Esophagus muscularis mucosa (tissue), 4 donors: ENCODE measurements at regions not wholly inside any gene's neighbourhood (a gene's known extent, or its start where the extent isn't known, plus 50 kb on each side); places are given as distances from the start of the nearest gene placed in this dataset.

Experiments
- DNase-seq: peaks from one replicate; pipeline ENCODE4 v3.0.0-alpha.2; 2017; ENCODE audit errors: extremely low spot score
- H3K27ac ChIP-seq, 4 donors: fragments of 200-600 bp; sonication (generic); replicated peaks in 1 of 4; 1 replicate in 3 of 4; 2 replicates in 1 of 4; pipeline ENCODE4 v1.5.1; 2016 to 2019; ENCODE audit warnings: mild to moderate bottlenecking in 1 of 4
- H3K27me3 ChIP-seq, 4 donors: fragments of 200-600 bp; sonication (generic); one replicate each; pipeline versions ENCODE4 v1.5.1 to v1.6.0; 2016 to 2019
- H3K36me3 ChIP-seq, 4 donors: fragments of 200-600 bp; sonication (generic); one replicate each; pipeline ENCODE4 v1.5.1; 2016 to 2019
- H3K4me1 ChIP-seq, 4 donors: fragments of 200-600 bp; sonication (generic); one replicate each; pipeline ENCODE4 v1.5.1; 2016 to 2019
- H3K4me3 ChIP-seq, 4 donors: fragments of 200-600 bp; sonication (generic); 1 replicate in 2 of 4; 2 replicates in 2 of 4; pipeline ENCODE4 v1.5.1; 2016 to 2019; ENCODE audit warnings: mild to moderate bottlenecking in 4 of 4, moderate library complexity in 1 of 4
- H3K9me3 ChIP-seq, 4 donors: fragments of 200-600 bp; sonication (generic); 1 replicate in 3 of 4; 2 replicates in 1 of 4; pipeline ENCODE4 v1.5.1; 2016 to 2019
- EP300 ChIP-seq: sonication (generic); formaldehyde crosslinking; IDR thresholded peaks from one replicate; pipeline ENCODE4 v1.6.1; 2017; ENCODE audit warnings: antibody characterized with exemption
- POLR2A ChIP-seq: fragments of 450-650 bp; IDR thresholded peaks from one replicate; pipeline ENCODE4 v1.6.1; 2017; ENCODE audit warnings: antibody characterized with exemption, moderate library complexity, mild to moderate bottlenecking, low read depth
- POLR2AphosphoS5 ChIP-seq, 2 donors: sonication (generic); formaldehyde crosslinking; IDR thresholded peaks; one replicate each; pipeline ENCODE4 v1.6.1; 2017; ENCODE audit warnings: antibody characterized with exemption in 2 of 2
- WGBS: methylation state at CpG from one replicate; pipeline ENCODE4 v1.1.5; 2018; 5-methylcytosine and 5-hydroxymethylcytosine counted together
- intact Hi-C: fragments of 100-400 bp; cut with DNase I; formaldehyde crosslinking; loops from one replicate; pipeline ENCODE4 v1.15.1; 2023
- TF ChIP-seq, protein P1 (sequence below), 3 experiments: fragments of 200-600 bp in 2 of 3; fragments of 450-650 bp in 1 of 3; sonication (generic) in 2 of 3; IDR thresholded peaks; one replicate each; pipeline ENCODE4 v1.5.1; 2017 to 2019; ENCODE audit warnings: antibody characterized with exemption in 3 of 3, mild to moderate bottlenecking in 2 of 3, moderate library complexity in 1 of 3

DNA sequence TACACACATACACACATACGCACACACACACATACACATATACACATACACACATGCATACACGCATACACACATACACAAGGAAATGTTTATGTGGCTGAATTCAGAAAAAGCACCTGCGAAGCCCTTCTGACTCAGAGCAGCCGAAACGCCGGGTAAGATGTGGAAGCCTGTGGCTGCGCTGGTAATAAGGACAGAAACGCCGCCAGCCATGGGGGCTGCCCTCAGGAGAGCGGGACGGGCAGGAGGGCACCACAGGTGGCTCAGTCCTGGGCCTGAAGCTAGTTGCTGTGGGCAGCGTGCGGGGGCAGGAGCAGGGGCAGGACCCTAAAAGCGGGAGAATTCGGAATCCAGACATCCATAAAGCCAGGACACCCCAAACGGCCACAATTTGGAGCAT lies 378.3 kb downstream of the BRD1 start:
- 55% methylated on average over 16 of the region's 16 CpGs for WGBS
- TF ChIP-seq POLR2A, result no peak
- no peak for TF ChIP-seq EP300
- TF ChIP-seq, protein P1, sequence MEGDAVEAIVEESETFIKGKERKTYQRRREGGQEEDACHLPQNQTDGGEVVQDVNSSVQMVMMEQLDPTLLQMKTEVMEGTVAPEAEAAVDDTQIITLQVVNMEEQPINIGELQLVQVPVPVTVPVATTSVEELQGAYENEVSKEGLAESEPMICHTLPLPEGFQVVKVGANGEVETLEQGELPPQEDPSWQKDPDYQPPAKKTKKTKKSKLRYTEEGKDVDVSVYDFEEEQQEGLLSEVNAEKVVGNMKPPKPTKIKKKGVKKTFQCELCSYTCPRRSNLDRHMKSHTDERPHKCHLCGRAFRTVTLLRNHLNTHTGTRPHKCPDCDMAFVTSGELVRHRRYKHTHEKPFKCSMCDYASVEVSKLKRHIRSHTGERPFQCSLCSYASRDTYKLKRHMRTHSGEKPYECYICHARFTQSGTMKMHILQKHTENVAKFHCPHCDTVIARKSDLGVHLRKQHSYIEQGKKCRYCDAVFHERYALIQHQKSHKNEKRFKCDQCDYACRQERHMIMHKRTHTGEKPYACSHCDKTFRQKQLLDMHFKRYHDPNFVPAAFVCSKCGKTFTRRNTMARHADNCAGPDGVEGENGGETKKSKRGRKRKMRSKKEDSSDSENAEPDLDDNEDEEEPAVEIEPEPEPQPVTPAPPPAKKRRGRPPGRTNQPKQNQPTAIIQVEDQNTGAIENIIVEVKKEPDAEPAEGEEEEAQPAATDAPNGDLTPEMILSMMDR (IDR thresholded peaks at IDR 0.05), result no peak
- TF ChIP-seq POLR2AphosphoS5 (IDR thresholded peaks at IDR 0.05), result no peak
- Histone ChIP-seq H3K4me3 (no peak overlapping the region), H3K27me3 (peaks cover 0 to 87% (median 4%) of the 10 kb centered on the region in 4 donors), H3K36me3 (no peaks in the 10 kb centered on the region), H3K9me3 (no peaks in the 10 kb centered on the region), H3K27ac (no peak overlapping the region), H3K4me1 (no peaks in the 10 kb centered on the region)
- intact Hi-C loops, result no loop called here
- no peak for DNase-seq

DNA sequence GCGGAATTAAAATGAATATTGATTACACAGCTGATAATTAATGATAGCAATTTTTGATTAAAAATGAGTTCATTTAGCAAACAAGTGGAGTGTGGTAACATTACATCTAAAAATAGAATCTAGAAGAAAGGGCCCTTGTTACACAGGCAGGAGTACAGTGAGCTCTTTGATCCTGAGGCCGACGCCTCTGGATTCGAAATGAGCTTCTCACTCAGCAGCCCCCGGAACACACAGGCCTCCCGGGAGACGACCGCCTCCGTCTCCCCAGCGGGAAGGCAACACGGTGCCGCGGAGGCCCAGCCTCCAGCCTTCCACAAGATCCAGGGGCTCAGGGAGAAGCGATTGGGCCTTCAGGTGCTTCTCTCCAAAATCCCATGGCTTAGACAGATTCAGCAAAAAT lies 379.1 kb downstream of the BRD1 start:
- peaks cover 0 to 83% (median 4%) of the 10 kb centered on the region in 4 donors for H3K27me3 ChIP-seq
- intact Hi-C loops, result no loop called here
- DNase-seq, result no peak

DNA sequence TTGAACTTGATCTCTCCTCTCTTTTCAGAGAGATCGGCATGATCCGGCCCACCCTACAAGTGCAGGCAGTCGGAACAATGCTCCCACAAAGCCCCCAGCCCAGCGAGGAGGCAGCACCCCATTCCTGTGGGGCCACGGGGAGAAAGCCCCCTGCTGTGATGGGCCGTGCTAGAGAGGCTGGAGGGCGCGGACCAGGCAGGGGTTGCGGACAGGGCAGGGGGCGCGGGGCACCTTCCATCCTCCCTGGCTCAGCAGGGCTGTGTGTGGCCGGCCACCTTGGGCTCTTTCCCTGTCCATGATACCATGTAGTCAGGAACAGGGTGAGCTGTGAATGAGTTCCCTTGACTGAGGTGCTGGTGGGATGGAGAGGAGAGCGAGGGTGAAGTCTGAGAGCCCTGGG lies 379.8 kb downstream of the BRD1 start:
- intact Hi-C loops, result no loop called here
- WGBS, result 90% methylated on average over 13 of the region's 13 CpGs
- Histone ChIP-seq H3K36me3 (no peaks in the 10 kb centered on the region), H3K27me3 (peaks cover 0 to 76% (median 4%) of the 10 kb centered on the region in 4 donors), H3K9me3 (no peaks in the 10 kb centered on the region), H3K27ac (no peak overlapping the region), H3K4me3 (no peak overlapping the region), H3K4me1 (no peaks in the 10 kb centered on the region)
- DNase-seq, result no peak
- TF ChIP-seq EP300, result no peak
- TF ChIP-seq, protein P1 (IDR thresholded peaks at IDR 0.05), result no peak

More for the DNA sequence above, 379.1 kb downstream of the BRD1 start:
- WGBS, result 57% methylated on average over 14 of the region's 14 CpGs
- TF ChIP-seq EP300 (no peak), POLR2A (no peak), POLR2AphosphoS5 (IDR thresholded peaks at IDR 0.05) (no peak)
- TF ChIP-seq, protein P1 (IDR thresholded peaks at IDR 0.05), result no peak
- no peak overlapping the region for H3K27ac ChIP-seq
- no peak overlapping the region for H3K4me3 ChIP-seq
- no peaks in the 10 kb centered on the region for H3K36me3 ChIP-seq
- H3K4me1 ChIP-seq, result no peaks in the 10 kb centered on the region
- H3K9me3 ChIP-seq, result no peaks in the 10 kb centered on the region

DNA sequence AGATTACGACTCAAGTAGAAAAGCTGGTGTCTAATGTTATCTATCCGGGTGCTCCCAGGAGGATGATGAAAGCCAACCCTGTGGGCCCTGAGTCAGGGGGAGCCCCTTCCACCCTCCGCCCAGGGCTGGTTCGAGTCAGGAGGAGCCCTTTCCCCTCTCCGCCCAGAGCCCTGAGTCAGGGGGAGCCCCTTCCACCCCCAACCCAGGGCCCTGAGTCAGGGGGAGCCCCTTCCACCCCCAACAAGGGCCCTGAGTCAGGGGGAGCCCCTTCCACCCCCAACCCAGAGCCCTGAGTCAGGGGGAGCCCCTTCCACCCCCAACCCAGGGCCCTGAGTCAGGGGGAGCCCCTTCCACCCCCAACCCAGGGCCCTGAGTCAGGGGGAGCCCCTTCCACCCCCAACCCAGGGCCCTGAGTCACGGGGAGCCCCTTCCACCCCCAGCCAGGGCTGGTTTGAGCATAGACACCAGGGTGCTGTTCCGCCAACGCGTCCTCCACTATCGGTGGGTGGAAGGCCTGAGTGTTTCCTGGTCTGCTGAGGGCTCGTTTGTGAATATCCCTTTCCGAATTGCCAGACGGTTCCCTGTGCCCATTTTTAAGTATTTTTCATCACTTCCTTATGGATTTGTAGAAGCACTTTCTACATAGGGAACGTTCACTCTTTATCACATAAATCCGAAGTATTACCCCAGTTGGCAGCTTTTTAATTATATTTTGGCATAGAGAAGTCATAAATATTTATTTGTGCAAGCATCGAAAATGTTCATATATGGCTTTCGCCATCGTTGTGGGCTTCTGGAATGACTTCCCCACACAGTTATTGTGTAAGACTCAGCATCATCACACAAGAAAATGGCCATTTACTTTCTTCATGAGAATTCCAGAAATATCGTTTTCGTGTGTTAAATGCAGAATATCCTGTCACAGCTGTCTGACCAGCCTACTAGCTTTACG lies 380.6 kb downstream of the BRD1 start:
- no peak overlapping the region for H3K27ac ChIP-seq
- H3K27me3 ChIP-seq, result peaks cover 0 to 68% (median 4%) of the 10 kb centered on the region in 4 donors
- no peak for TF ChIP-seq POLR2AphosphoS5 (IDR thresholded peaks at IDR 0.05)
- TF ChIP-seq, protein P1 (IDR thresholded peaks at IDR 0.05), result no peak
- TF ChIP-seq EP300, result no peak
- no peak for TF ChIP-seq POLR2A
- no peak overlapping the region for H3K4me3 ChIP-seq
- intact Hi-C loops, result no loop called here
- H3K9me3 ChIP-seq, result no peaks in the 10 kb centered on the region
- whole genome bisulfite sequencing, result 78% methylated on average over 20 of the region's 21 CpGs
- DNase-seq, result no peak
- H3K4me1 ChIP-seq, result no peaks in the 10 kb centered on the region
- H3K36me3 ChIP-seq, result no peaks in the 10 kb centered on the region
